HepG2 (cell line): ENCODE measurements at regions not wholly inside any gene's neighbourhood (a gene's known extent, or its start where the extent isn't known, plus 50 kb on each side); places are given as distances from the start of the nearest gene placed in this dataset.

Source experiments
- ATAC-seq: fragments of 200-7000 bp; cut with Tn5 transposase; 3 replicates; pipeline ENCODE4 v1.9.1; 2020; ENCODE audit warnings: mild to moderate bottlenecking, moderate library complexity
- BruUV-seq: library from RNA; stranded (reverse); fragments of 400-500 nt; replicated peaks from 2 replicates; lab custom pipeline; 2021; lab: Mats Ljungman, UMichigan
- CTCF ChIA-PET: fragments of 300-600 bp; formaldehyde crosslinking; extraction: SDS; loops from one replicate; lab custom pipeline; 2021; ENCODE audit warnings: low total read pairs, inconsistent platforms, low intra/inter-chr PET ratio; lab: Yijun Ruan, JAX
- POLR2A ChIA-PET: fragments of 350-600 bp; sonication (Branson Sonifier 250); formaldehyde crosslinking; loops from one replicate; lab custom pipeline; 2020; ENCODE audit warnings: antibody characterized with exemption, inconsistent platforms; lab: Yijun Ruan, JAX
- DNase-seq: peaks from one replicate; pipeline ENCODE4 v3.0.0-alpha.2; 2015; ENCODE audit warnings: low spot score
- FAIRE-seq: peaks from 3 replicates; lab custom pipeline; 2011; peaks lifted over from hg19 to GRCh38; lab: Jason Lieb, UNC
- H2AFZ ChIP-seq: one replicate; pipeline ENCODE4 v1.6.1; 2011; ENCODE audit warnings: low read length, inconsistent platforms
- H3K27ac ChIP-seq: fragments of 300-600 bp; 3 replicates; pipeline ENCODE4 v1.8.0; 2011; ENCODE audit warnings: mixed run types, mild to moderate bottlenecking, mixed read lengths, low read length, inconsistent platforms; ENCODE audit not compliant: insufficient read depth; ENCODE audit errors: extremely low read length
- H3K27me3 ChIP-seq, 2 experiments: fragments of 200-600 bp in 1 of 2; 2 replicates in 1 of 2; 3 replicates in 1 of 2; pipeline versions ENCODE4 v1.6.0 to v1.8.0; 2011; ENCODE audit warnings: low read length in 2 of 2, mild to moderate bottlenecking in 2 of 2, moderate library complexity in 2 of 2, inconsistent platforms in 1 of 2; ENCODE audit not compliant: insufficient read depth in 2 of 2, control insufficient read depth in 1 of 2
- H3K36me3 ChIP-seq, 2 experiments: fragments of 200-600 bp in 1 of 2; replicated peaks in 1 of 2; 2 replicates in 1 of 2; 3 replicates in 1 of 2; pipeline versions ENCODE4 v1.5.1 to v1.8.0; 2011; ENCODE audit warnings: low read length in 2 of 2, inconsistent platforms in 1 of 2; ENCODE audit not compliant: insufficient read depth in 2 of 2, control insufficient read depth in 1 of 2
- H3K4me1 ChIP-seq: 2 replicates; pipeline ENCODE4 v1.5.1; 2012; ENCODE audit warnings: low read length, inconsistent platforms; ENCODE audit not compliant: insufficient read depth
- H3K4me2 ChIP-seq: 2 replicates; pipeline ENCODE4 v1.6.0; 2011; ENCODE audit warnings: low read depth, low read length, inconsistent platforms
- H3K4me3 ChIP-seq, 3 experiments: fragments of 200-600 bp in 1 of 3; sonication (generic), shearing (Covaris generic) in 1 of 3; replicated peaks in 1 of 3; 2 replicates each; pipeline ENCODE4 v1.5.1; 2011 to 2016; ENCODE audit warnings: low read length in 3 of 3, inconsistent platforms in 2 of 3, low read depth in 2 of 3, mild to moderate bottlenecking in 2 of 3, control low read depth in 1 of 3, mixed read lengths in 1 of 3; ENCODE audit not compliant: insufficient read depth in 1 of 3
- H3K79me2 ChIP-seq: one replicate; pipeline ENCODE4 v1.6.1; 2011; ENCODE audit warnings: low read length, inconsistent platforms; ENCODE audit not compliant: insufficient read depth
- H3K9ac ChIP-seq: 2 replicates; pipeline ENCODE4 v1.6.0; 2011; ENCODE audit warnings: mild to moderate bottlenecking, low read depth, low read length, inconsistent platforms; ENCODE audit not compliant: insufficient read depth
- H3K9me3 ChIP-seq: 2 replicates; pipeline ENCODE4 v1.5.1; 2012; ENCODE audit warnings: mild to moderate bottlenecking, low read length
- H4K20me1 ChIP-seq: 2 replicates; pipeline ENCODE4 v1.6.0; 2011; ENCODE audit warnings: inconsistent platforms, mild to moderate bottlenecking, low read length, moderate library complexity; ENCODE audit not compliant: insufficient read depth
- EP300 ChIP-seq, 3 experiments: sonication (generic) in 1 of 3; formaldehyde crosslinking in 1 of 3; IDR thresholded peaks; 2 replicates each; pipeline versions ENCODE4 v1.5.1 to v1.6.1; 2011 to 2020; ENCODE audit warnings: low read depth in 2 of 3, low read length in 2 of 3, borderline replicate concordance in 1 of 3, improper control_type of control experiment in 1 of 3, mild to moderate bottlenecking in 1 of 3, missing genetic modification reagents in 1 of 3, moderate library complexity in 1 of 3
- KDM6A ChIP-seq: IDR thresholded peaks from 2 replicates; pipeline ENCODE4 v1.6.1; 2016; ENCODE audit warnings: low read depth
- MED8 ChIP-seq: sonication (generic); formaldehyde crosslinking; IDR thresholded peaks from 2 replicates; pipeline ENCODE4 v1.8.1; 2023; ENCODE audit warnings: mild to moderate bottlenecking, missing genetic modification reagents; ENCODE audit not compliant: insufficient replicate concordance
- NRL ChIP-seq: sonication (generic); formaldehyde crosslinking; IDR thresholded peaks from 2 replicates; pipeline ENCODE4 v1.5.0; 2020; ENCODE audit warnings: missing genetic modification reagents, mild to moderate bottlenecking, moderate library complexity, borderline replicate concordance
- SMAD3 ChIP-seq: sonication (generic); formaldehyde crosslinking; IDR thresholded peaks from 2 replicates; pipeline ENCODE4 v1.4.0; 2020; ENCODE audit warnings: missing genetic modification reagents
- ZFYVE20 ChIP-seq: sonication (generic); formaldehyde crosslinking; IDR thresholded peaks from 2 replicates; pipeline ENCODE4 v1.8.0; 2023; ENCODE audit warnings: low read depth, mild to moderate bottlenecking, moderate library complexity, missing genetic modification reagents, borderline replicate concordance
- ZNF776 ChIP-seq: sonication (generic); formaldehyde crosslinking; IDR thresholded peaks from 2 replicates; pipeline ENCODE4 v1.4.0; 2020; ENCODE audit warnings: mild to moderate bottlenecking, missing genetic modification reagents
- WGBS: methylation state at CpG from one replicate; pipeline ENCODE4 v1.1.6; 2017; ENCODE audit warnings: low lambda C conversion rate; 5-methylcytosine and 5-hydroxymethylcytosine counted together
- in situ Hi-C: cut with HindIII; loops from 2 replicates; pipeline ENCODE4 v1.10.0; 2017; ENCODE audit warnings: low pct_unique_long_range_greater_than_20kb; ENCODE audit not compliant: extremely low pct_ligation_motif_present
- intact Hi-C: fragments of 100-400 bp; cut with micrococcal nuclease; formaldehyde crosslinking; loops from one replicate; pipeline ENCODE4 v1.10.0; 2022; ENCODE audit not compliant: unreplicated experiment
- TF ChIP-seq, protein P1 (sequence below): sonication (generic); formaldehyde crosslinking; IDR thresholded peaks from one replicate; pipeline ENCODE4 v1.5.1; 2020; ENCODE audit warnings: mild to moderate bottlenecking, missing genetic modification reagents; ENCODE audit errors: not compliant biosample characterization
- TF ChIP-seq, protein P2 (sequence below): sonication (generic); formaldehyde crosslinking; IDR thresholded peaks from 2 replicates; pipeline ENCODE4 v1.9.0; 2022; ENCODE audit warnings: low read depth, missing genetic modification reagents

DNA sequence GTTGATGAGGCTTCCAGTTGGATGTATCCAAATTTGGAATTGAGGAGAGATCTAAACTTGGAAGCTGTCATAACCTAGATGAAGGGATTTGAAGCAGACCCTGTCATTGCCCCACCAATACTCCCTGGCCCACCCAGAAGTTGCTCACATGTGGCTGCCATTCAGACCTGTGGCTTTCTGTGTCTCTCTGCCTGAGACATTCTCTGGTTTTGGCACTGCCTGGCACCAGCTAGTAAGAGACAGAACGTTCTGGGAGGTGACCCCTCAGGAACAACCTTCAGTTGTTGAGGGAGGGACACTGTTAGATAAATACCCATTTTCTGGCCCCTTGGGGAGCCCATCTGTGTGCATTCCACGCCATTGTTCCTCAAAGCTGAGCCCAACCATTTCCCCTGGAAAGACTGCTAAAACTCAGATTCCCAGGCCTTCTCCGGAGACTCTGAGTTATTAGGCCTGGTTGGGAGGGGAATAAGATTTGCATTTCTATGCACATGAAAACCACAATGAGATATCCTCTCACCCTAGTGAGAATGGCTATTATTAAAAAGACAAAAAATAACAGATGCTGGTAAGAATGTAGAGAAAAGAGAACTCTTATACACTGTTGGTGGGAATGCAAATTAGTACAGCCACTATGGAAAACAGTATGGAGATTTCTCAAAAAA lies 290.4 kb downstream of the TSHZ3 start (continued):
- TF ChIP-seq, protein P1, sequence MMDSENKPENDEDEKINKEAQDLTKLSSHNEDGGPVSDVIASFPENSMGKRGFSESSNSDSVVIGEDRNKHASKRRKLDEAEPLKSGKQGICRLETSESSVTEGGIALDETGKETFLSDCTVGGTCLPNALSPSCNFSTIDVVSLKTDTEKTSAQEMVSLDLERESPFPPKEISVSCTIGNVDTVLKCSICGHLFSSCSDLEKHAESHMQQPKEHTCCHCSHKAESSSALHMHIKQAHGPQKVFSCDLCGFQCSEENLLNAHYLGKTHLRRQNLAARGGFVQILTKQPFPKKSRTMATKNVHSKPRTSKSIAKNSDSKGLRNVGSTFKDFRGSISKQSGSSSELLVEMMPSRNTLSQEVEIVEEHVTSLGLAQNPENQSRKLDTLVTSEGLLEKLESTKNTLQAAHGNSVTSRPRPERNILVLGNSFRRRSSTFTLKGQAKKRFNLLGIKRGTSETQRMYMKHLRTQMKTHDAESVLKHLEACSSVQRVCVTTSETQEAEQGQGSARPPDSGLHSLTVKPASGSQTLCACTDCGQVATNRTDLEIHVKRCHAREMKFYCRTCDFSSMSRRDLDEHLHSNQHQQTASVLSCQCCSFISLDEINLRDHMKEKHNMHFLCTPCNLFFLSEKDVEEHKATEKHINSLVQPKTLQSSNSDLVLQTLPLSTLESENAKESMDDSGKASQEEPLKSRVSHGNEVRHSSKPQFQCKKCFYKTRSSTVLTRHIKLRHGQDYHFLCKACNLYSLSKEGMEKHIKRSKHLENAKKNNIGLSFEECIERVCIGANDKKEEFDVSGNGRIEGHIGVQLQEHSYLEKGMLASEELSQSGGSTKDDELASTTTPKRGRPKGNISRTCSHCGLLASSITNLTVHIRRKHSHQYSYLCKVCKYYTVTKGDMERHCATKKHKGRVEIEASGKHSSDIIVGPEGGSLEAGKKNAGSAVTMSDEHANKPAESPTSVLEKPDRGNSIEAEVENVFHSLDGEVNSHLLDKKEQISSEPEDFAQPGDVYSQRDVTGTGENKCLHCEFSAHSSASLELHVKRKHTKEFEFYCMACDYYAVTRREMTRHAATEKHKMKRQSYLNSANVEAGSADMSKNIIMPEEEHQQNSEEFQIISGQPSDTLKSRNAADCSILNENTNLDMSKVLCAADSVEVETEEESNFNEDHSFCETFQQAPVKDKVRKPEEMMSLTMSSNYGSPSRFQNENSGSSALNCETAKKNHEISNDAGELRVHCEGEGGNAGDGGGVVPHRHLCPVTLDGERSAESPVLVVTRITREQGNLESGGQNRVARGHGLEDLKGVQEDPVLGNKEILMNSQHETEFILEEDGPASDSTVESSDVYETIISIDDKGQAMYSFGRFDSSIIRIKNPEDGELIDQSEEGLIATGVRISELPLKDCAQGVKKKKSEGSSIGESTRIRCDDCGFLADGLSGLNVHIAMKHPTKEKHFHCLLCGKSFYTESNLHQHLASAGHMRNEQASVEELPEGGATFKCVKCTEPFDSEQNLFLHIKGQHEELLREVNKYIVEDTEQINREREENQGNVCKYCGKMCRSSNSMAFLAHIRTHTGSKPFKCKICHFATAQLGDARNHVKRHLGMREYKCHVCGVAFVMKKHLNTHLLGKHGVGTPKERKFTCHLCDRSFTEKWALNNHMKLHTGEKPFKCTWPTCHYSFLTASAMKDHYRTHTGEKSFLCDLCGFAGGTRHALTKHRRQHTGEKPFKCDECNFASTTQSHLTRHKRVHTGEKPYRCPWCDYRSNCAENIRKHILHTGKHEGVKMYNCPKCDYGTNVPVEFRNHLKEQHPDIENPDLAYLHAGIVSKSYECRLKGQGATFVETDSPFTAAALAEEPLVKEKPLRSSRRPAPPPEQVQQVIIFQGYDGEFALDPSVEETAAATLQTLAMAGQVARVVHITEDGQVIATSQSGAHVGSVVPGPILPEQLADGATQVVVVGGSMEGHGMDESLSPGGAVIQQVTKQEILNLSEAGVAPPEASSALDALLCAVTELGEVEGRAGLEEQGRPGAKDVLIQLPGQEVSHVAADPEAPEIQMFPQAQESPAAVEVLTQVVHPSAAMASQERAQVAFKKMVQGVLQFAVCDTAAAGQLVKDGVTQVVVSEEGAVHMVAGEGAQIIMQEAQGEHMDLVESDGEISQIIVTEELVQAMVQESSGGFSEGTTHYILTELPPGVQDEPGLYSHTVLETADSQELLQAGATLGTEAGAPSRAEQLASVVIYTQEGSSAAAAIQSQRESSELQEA (CRISPR knock-in tag), result no peak
- TF ChIP-seq MED8 (CRISPR knock-in tag) (no peak), ZNF776 (no peak)
- TF ChIP-seq, all 625 proteins: peak for 0

DNA sequence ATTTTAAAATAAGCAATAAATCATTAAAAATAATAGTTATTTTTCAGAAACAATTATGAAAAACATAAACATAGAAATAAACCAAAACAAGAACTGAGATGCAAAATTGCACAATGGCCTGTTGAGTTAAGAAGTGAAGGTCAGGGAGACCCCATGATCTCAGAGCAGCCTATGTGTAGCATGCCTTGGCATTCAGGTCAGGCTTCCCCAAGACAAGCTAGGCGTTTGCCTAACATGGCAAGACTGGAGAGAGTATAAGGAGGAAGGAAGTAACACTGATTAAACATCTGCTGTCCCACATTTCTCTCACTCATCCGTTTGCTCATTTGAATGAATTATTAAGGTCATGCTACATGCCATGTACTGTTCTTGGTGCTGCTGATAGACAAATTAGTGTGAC lies 291.8 kb downstream of the TSHZ3 start:
- Histone ChIP-seq H3K9me3 (peaks cover 96% of the 10 kb centered on the region), H3K79me2 (no peaks in the 10 kb centered on the region), H4K20me1 (no peaks in the 10 kb centered on the region), H3K4me2 (no peak overlapping the region), H3K4me1 (no peaks in the 10 kb centered on the region), H3K27me3 (no peaks in the 10 kb centered on the region), H3K9ac (no peak overlapping the region), H3K4me3 (no peak overlapping the region), H3K36me3 (no peaks in the 10 kb centered on the region), H3K27ac (no peak overlapping the region), H2AFZ (no peak overlapping the region)
- ChIA-PET CTCF (no interaction called here), POLR2A (no interaction called here)
- BruUV-seq, result no TSS peak
- in situ Hi-C loops, result no loop called here
- ATAC-seq (no peak), FAIRE-seq (no peak), DNase-seq (no peak)
- intact Hi-C loops, result no loop called here
- 0% methylated on average over 2 of the region's 2 CpGs for WGBS
- no peak for TF ChIP-seq NRL (CRISPR knock-in tag)
- no peak for TF ChIP-seq KDM6A
- no peak for TF ChIP-seq SMAD3 (CRISPR knock-in tag)
- TF ChIP-seq ZFYVE20, result no peak
- TF ChIP-seq EP300 (IDR thresholded peaks at IDR 0.05; ENCODE audit: low read depth in 2 of 2, low read length in 2 of 2), result no peak
- no peak for TF ChIP-seq EP300 (CRISPR knock-in tag; IDR thresholded peaks at IDR 0.05; ENCODE audit: borderline replicate concordance)
- TF ChIP-seq, protein P2, sequence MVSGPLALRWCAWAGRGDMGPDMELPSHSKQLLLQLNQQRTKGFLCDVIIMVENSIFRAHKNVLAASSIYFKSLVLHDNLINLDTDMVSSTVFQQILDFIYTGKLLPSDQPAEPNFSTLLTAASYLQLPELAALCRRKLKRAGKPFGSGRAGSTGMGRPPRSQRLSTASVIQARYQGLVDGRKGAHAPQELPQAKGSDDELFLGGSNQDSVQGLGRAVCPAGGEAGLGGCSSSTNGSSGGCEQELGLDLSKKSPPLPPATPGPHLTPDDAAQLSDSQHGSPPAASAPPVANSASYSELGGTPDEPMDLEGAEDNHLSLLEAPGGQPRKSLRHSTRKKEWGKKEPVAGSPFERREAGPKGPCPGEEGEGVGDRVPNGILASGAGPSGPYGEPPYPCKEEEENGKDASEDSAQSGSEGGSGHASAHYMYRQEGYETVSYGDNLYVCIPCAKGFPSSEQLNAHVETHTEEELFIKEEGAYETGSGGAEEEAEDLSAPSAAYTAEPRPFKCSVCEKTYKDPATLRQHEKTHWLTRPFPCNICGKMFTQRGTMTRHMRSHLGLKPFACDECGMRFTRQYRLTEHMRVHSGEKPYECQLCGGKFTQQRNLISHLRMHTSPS (CRISPR knock-in tag), result no peak
